ENCODE measurements at regions not wholly inside any gene's neighbourhood (a gene's known extent, or its start where the extent isn't known, plus 50 kb on each side); places are given as distances from the start of the nearest gene placed in this dataset.

GRCh38 chr2:234711308-234711707, 214.4 kb upstream of the ARL4C start:
- DNase-seq (ENCODE audit: low spot score), result no peak
- TF ChIP-seq, protein P1, sequence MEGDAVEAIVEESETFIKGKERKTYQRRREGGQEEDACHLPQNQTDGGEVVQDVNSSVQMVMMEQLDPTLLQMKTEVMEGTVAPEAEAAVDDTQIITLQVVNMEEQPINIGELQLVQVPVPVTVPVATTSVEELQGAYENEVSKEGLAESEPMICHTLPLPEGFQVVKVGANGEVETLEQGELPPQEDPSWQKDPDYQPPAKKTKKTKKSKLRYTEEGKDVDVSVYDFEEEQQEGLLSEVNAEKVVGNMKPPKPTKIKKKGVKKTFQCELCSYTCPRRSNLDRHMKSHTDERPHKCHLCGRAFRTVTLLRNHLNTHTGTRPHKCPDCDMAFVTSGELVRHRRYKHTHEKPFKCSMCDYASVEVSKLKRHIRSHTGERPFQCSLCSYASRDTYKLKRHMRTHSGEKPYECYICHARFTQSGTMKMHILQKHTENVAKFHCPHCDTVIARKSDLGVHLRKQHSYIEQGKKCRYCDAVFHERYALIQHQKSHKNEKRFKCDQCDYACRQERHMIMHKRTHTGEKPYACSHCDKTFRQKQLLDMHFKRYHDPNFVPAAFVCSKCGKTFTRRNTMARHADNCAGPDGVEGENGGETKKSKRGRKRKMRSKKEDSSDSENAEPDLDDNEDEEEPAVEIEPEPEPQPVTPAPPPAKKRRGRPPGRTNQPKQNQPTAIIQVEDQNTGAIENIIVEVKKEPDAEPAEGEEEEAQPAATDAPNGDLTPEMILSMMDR (IDR thresholded peaks at IDR 0.05; ENCODE audit: borderline replicate concordance, control extremely low read depth, extremely low read depth, insufficient read depth, missing control alignments), result no peak
- in situ Hi-C loops (cut with MboI; ENCODE audit: low sequenced_read_pairs, unreplicated experiment), result no loop called here

GRCh38 chr2:234710587-234710986, 213.7 kb upstream of the ARL4C start:
- TF ChIP-seq, protein P1 (IDR thresholded peaks at IDR 0.05; ENCODE audit: borderline replicate concordance, control extremely low read depth, extremely low read depth, insufficient read depth, missing control alignments), result no peak
- in situ Hi-C loops (cut with MboI; ENCODE audit: low sequenced_read_pairs, unreplicated experiment), result no loop called here
- DNase-seq (ENCODE audit: low spot score), result no peak

GRCh38 chr2:234710066-234710465, 213.2 kb upstream of the ARL4C start:
- in situ Hi-C loops (cut with MboI; ENCODE audit: low sequenced_read_pairs, unreplicated experiment), result no loop called here
- TF ChIP-seq, protein P1 (IDR thresholded peaks at IDR 0.05; ENCODE audit: borderline replicate concordance, control extremely low read depth, extremely low read depth, insufficient read depth, missing control alignments), result no peak
- no peak for DNase-seq (ENCODE audit: low spot score)

GRCh38 chr2:234708717-234709116, 211.8 kb upstream of the ARL4C start:
- DNase-seq (ENCODE audit: low spot score), result no peak
- in situ Hi-C loops (cut with MboI; ENCODE audit: low sequenced_read_pairs, unreplicated experiment), result no loop called here
- TF ChIP-seq, protein P1 (IDR thresholded peaks at IDR 0.05; ENCODE audit: borderline replicate concordance, control extremely low read depth, extremely low read depth, insufficient read depth, missing control alignments), result no peak

GRCh38 chr2:234708091-234708683, 211.3 kb upstream of the ARL4C start:
- in situ Hi-C loops (cut with MboI; ENCODE audit: low sequenced_read_pairs, unreplicated experiment), result no loop called here
- TF ChIP-seq, protein P1 (IDR thresholded peaks at IDR 0.05; ENCODE audit: borderline replicate concordance, control extremely low read depth, extremely low read depth, insufficient read depth, missing control alignments), result no peak
- no peak for DNase-seq (ENCODE audit: low spot score)

DNA sequence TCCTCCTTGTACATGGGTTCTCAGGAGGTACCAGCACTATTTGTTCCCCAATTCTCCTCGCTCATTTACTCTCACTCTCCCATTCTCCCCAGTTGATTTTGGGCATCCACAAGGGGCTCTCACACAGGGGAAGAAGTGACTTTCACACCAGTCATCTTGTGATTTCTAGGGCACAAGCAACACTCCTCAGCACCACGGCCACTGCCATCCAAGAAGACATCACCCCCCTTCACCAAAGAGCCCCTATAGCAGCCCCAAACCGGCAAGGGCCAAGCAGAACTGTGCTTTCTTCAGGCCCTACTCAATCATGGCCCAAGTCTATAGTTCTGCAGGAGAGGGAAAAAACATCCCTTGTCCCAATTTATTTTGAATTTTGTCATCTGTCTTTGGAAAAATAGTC, 209.2 kb upstream of the ARL4C start:
- in situ Hi-C loops (cut with MboI; ENCODE audit: low sequenced_read_pairs, unreplicated experiment), result no loop called here
- TF ChIP-seq, protein P1 (IDR thresholded peaks at IDR 0.05; ENCODE audit: borderline replicate concordance, control extremely low read depth, extremely low read depth, insufficient read depth, missing control alignments), result no peak
- DNase-seq (ENCODE audit: low spot score), result no peak

All from GM13976 (cell line).